Limb (tissue), 2 donors: ENCODE measurements at regions not wholly inside any gene's neighbourhood (a gene's known extent, or its start where the extent isn't known, plus 50 kb on each side); places are given as distances from the start of the nearest gene placed in this dataset.
"Not testable (repeated sequence)": the region's sequence is repeated elsewhere in the genome, so short reads cannot be mapped to it uniquely, and the experiment has no call there.

ENCODE experiments used
- DNase-seq, 2 donors: peaks; one replicate each; pipeline ENCODE4 v3.0.0-alpha.2; 2016; ENCODE audit errors: extremely low spot score in 2 of 2

GRCh38 chr18:71374294-71375000 lies 1085.6 kb downstream of the SOCS6 start:
- no peak for DNase-seq

GRCh38 chr18:71371951-71372605 lies 1083.2 kb downstream of the SOCS6 start:
- DNase-seq = no peak

GRCh38 chr18:71370671-71371445 lies 1082.0 kb downstream of the SOCS6 start:
- no peak for DNase-seq

GRCh38 chr18:71370095-71370494 lies 1081.2 kb downstream of the SOCS6 start:
- no peak for DNase-seq

- DNase-seq = no peak
Observed at GRCh38 chr18:71362140-71362539, 1073.3 kb downstream of the SOCS6 start.

GRCh38 chr18:71355599-71355998 lies 1066.8 kb downstream of the SOCS6 start:
- DNase-seq = not testable (repeated sequence)

- DNase-seq = no peak
Observed at GRCh38 chr18:71352618-71353017, 1063.8 kb downstream of the SOCS6 start.

GRCh38 chr18:71336576-71337210 lies 1047.8 kb downstream of the SOCS6 start:
- DNase-seq = no peak

GRCh38 chr18:71329563-71329962 lies 1040.7 kb downstream of the SOCS6 start:
- no peak for DNase-seq

GRCh38 chr18:71329114-71329513 lies 1040.3 kb downstream of the SOCS6 start:
- DNase-seq = no peak

GRCh38 chr18:71327850-71328249 lies 1039.0 kb downstream of the SOCS6 start:
- DNase-seq = no peak

GRCh38 chr18:71327441-71327840 lies 1038.6 kb downstream of the SOCS6 start:
- no peak for DNase-seq

GRCh38 chr18:71326826-71327225 lies 1038.0 kb downstream of the SOCS6 start:
- no peak for DNase-seq

GRCh38 chr18:71324356-71324755 lies 1035.5 kb downstream of the SOCS6 start:
- DNase-seq = no peak

GRCh38 chr18:71322201-71322600 lies 1033.4 kb downstream of the SOCS6 start:
- no peak for DNase-seq

- DNase-seq = no peak
Observed at GRCh38 chr18:71321319-71321718, 1032.5 kb downstream of the SOCS6 start.

- DNase-seq = no peak
Observed at GRCh38 chr18:71304856-71305255, 1016.0 kb downstream of the SOCS6 start.

- not testable (repeated sequence) for DNase-seq
Observed at GRCh38 chr18:71303743-71304142, 1014.9 kb downstream of the SOCS6 start.

GRCh38 chr18:71301596-71301995 lies 1012.8 kb downstream of the SOCS6 start:
- DNase-seq = no peak

GRCh38 chr18:71294201-71294600 lies 1005.4 kb downstream of the SOCS6 start:
- not testable (repeated sequence) for DNase-seq

- DNase-seq = no peak
Observed at GRCh38 chr18:71293322-71293721, 1004.5 kb downstream of the SOCS6 start.

- no peak for DNase-seq
Observed at GRCh38 chr18:71287268-71287667, 998.4 kb downstream of the SOCS6 start.
